ENCODE measurements at regions not wholly inside any gene's neighbourhood (a gene's known extent, or its start where the extent isn't known, plus 50 kb on each side); places are given as distances from the start of the nearest gene placed in this dataset.

- H3K36me3 Mint-ChIP-seq (ENCODE audit: insufficient read depth): no peaks in the 10 kb centered on the region
- H3K4me3 Mint-ChIP-seq (ENCODE audit: low read depth): no peak overlapping the region
- TF ChIP-seq CTCF (IDR thresholded peaks at IDR 0.05; ENCODE audit: unreplicated experiment): no peak
- H3K9me3 Mint-ChIP-seq (ENCODE audit: low read depth): no peaks in the 10 kb centered on the region
- no peak overlapping the region for H3K27ac Mint-ChIP-seq
- peaks cover 17% of the 10 kb centered on the region for H3K27me3 Mint-ChIP-seq
- no peak for DNase-seq (ENCODE audit: low spot score, unreplicated experiment)
- no peaks in the 10 kb centered on the region for H3K4me1 Mint-ChIP-seq (ENCODE audit: low read depth)
Measured at GRCh38 chr10:125510998-125511397, 172.0 kb downstream of the TEX36 start.

DNA sequence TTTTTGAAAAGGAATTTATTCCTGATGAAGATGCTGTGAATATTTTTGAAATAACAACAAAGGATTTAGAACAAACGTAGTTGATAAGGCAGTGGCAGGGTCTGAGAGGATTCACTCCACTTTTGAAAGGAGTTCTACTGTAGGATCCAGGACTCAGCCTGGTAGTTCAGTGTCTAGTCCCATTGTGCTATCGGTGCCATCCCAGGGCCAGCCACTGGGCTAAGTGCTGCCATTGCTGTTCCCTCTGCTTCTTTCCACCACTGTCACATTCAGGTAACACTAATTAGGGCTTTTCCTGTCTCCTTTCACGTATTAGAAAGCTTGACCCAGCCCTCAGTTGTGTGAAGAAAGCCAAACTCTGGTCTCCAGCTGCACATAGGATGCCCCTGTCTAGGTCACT is 177.3 kb downstream of the TEX36 start:
- Mint-ChIP-seq H3K4me3 (ENCODE audit: low read depth) (no peak overlapping the region), H3K4me1 (ENCODE audit: low read depth) (no peaks in the 10 kb centered on the region), H3K36me3 (ENCODE audit: insufficient read depth) (no peaks in the 10 kb centered on the region), H3K27ac (no peak overlapping the region), H3K9me3 (ENCODE audit: low read depth) (no peaks in the 10 kb centered on the region), H3K27me3 (no peaks in the 10 kb centered on the region)
- TF ChIP-seq CTCF (IDR thresholded peaks at IDR 0.05; ENCODE audit: unreplicated experiment): no peak
- DNase-seq (ENCODE audit: low spot score, unreplicated experiment): no peak

- H3K27me3 Mint-ChIP-seq: peaks cover 19% of the 10 kb centered on the region
- H3K27ac Mint-ChIP-seq: no peak overlapping the region
- no peaks in the 10 kb centered on the region for H3K9me3 Mint-ChIP-seq (ENCODE audit: low read depth)
- no peak for DNase-seq (ENCODE audit: low spot score, unreplicated experiment)
- H3K36me3 Mint-ChIP-seq (ENCODE audit: insufficient read depth): no peaks in the 10 kb centered on the region
- no peaks in the 10 kb centered on the region for H3K4me1 Mint-ChIP-seq (ENCODE audit: low read depth)
- no peak overlapping the region for H3K4me3 Mint-ChIP-seq (ENCODE audit: low read depth)
- TF ChIP-seq CTCF (IDR thresholded peaks at IDR 0.05; ENCODE audit: unreplicated experiment): no peak
Measured at GRCh38 chr10:125502276-125502675, 180.7 kb downstream of the TEX36 start.

- no peak overlapping the region for H3K27ac Mint-ChIP-seq
- no peak overlapping the region for H3K4me3 Mint-ChIP-seq (ENCODE audit: low read depth)
- TF ChIP-seq CTCF (IDR thresholded peaks at IDR 0.05; ENCODE audit: unreplicated experiment): no peak
- no peaks in the 10 kb centered on the region for H3K9me3 Mint-ChIP-seq (ENCODE audit: low read depth)
- DNase-seq (ENCODE audit: low spot score, unreplicated experiment): no peak
- H3K27me3 Mint-ChIP-seq: peaks cover 30% of the 10 kb centered on the region
- no peaks in the 10 kb centered on the region for H3K36me3 Mint-ChIP-seq (ENCODE audit: insufficient read depth)
- H3K4me1 Mint-ChIP-seq (ENCODE audit: low read depth): no peaks in the 10 kb centered on the region
Measured at GRCh38 chr10:125495386-125495785, 187.6 kb downstream of the TEX36 start.

GRCh38 chr10:125494651-125495239 is 188.2 kb downstream of the TEX36 start:
- no peaks in the 10 kb centered on the region for H3K9me3 Mint-ChIP-seq (ENCODE audit: low read depth)
- TF ChIP-seq CTCF (IDR thresholded peaks at IDR 0.05; ENCODE audit: unreplicated experiment): no peak
- peaks cover 28% of the 10 kb centered on the region for H3K27me3 Mint-ChIP-seq
- no peak overlapping the region for H3K27ac Mint-ChIP-seq
- no peaks in the 10 kb centered on the region for H3K4me1 Mint-ChIP-seq (ENCODE audit: low read depth)
- H3K4me3 Mint-ChIP-seq (ENCODE audit: low read depth): no peak overlapping the region
- DNase-seq (ENCODE audit: low spot score, unreplicated experiment): no peak
- H3K36me3 Mint-ChIP-seq (ENCODE audit: insufficient read depth): no peaks in the 10 kb centered on the region

Measured in progenitor cell of endocrine pancreas (in vitro differentiated cells).